Panc1 (cell line): ENCODE measurements at regions not wholly inside any gene's neighbourhood (a gene's known extent, or its start where the extent isn't known, plus 50 kb on each side); places are given as distances from the start of the nearest gene placed in this dataset.

Experiments used
- POLR2AphosphoS5 ChIP-seq: IDR thresholded peaks from 2 replicates; pipeline ENCODE4 v1.6.1; 2012; ENCODE audit warnings: mild to moderate bottlenecking, low read depth, low read length, moderate library complexity
- SIN3A ChIP-seq: IDR thresholded peaks from 2 replicates; pipeline ENCODE4 v1.6.1; 2012; ENCODE audit warnings: low read depth, mild to moderate bottlenecking, low read length, moderate library complexity, borderline replicate concordance; ENCODE audit not compliant: insufficient read depth
- TCF7L2 ChIP-seq: IDR thresholded peaks from 2 replicates; pipeline ENCODE4 v1.6.1; 2011; ENCODE audit warnings: mild to moderate bottlenecking, low read depth, low read length, inconsistent platforms
- TF ChIP-seq, protein P1 (sequence below): fragments of 450-650 bp; IDR thresholded peaks from 2 replicates; pipeline ENCODE4 v1.5.1; 2017; ENCODE audit warnings: mild to moderate bottlenecking
- TF ChIP-seq, protein P2 (sequence below), 2 experiments: IDR thresholded peaks; 2 replicates each; pipeline ENCODE4 v1.6.1; 2011 to 2012; ENCODE audit warnings: low read depth in 2 of 2, control low read depth in 1 of 2, low read length in 1 of 2, mild to moderate bottlenecking in 1 of 2, moderate library complexity in 1 of 2; ENCODE audit not compliant: insufficient read depth in 1 of 2

- TF ChIP-seq, protein P1, sequence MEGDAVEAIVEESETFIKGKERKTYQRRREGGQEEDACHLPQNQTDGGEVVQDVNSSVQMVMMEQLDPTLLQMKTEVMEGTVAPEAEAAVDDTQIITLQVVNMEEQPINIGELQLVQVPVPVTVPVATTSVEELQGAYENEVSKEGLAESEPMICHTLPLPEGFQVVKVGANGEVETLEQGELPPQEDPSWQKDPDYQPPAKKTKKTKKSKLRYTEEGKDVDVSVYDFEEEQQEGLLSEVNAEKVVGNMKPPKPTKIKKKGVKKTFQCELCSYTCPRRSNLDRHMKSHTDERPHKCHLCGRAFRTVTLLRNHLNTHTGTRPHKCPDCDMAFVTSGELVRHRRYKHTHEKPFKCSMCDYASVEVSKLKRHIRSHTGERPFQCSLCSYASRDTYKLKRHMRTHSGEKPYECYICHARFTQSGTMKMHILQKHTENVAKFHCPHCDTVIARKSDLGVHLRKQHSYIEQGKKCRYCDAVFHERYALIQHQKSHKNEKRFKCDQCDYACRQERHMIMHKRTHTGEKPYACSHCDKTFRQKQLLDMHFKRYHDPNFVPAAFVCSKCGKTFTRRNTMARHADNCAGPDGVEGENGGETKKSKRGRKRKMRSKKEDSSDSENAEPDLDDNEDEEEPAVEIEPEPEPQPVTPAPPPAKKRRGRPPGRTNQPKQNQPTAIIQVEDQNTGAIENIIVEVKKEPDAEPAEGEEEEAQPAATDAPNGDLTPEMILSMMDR, result no peak
- TF ChIP-seq, protein P2, sequence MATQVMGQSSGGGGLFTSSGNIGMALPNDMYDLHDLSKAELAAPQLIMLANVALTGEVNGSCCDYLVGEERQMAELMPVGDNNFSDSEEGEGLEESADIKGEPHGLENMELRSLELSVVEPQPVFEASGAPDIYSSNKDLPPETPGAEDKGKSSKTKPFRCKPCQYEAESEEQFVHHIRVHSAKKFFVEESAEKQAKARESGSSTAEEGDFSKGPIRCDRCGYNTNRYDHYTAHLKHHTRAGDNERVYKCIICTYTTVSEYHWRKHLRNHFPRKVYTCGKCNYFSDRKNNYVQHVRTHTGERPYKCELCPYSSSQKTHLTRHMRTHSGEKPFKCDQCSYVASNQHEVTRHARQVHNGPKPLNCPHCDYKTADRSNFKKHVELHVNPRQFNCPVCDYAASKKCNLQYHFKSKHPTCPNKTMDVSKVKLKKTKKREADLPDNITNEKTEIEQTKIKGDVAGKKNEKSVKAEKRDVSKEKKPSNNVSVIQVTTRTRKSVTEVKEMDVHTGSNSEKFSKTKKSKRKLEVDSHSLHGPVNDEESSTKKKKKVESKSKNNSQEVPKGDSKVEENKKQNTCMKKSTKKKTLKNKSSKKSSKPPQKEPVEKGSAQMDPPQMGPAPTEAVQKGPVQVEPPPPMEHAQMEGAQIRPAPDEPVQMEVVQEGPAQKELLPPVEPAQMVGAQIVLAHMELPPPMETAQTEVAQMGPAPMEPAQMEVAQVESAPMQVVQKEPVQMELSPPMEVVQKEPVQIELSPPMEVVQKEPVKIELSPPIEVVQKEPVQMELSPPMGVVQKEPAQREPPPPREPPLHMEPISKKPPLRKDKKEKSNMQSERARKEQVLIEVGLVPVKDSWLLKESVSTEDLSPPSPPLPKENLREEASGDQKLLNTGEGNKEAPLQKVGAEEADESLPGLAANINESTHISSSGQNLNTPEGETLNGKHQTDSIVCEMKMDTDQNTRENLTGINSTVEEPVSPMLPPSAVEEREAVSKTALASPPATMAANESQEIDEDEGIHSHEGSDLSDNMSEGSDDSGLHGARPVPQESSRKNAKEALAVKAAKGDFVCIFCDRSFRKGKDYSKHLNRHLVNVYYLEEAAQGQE (IDR thresholded peaks at IDR 0.05; ENCODE audit: insufficient read depth in 1 of 2, low read depth in 2 of 2, low read length in 1 of 2), result no peak
- TF ChIP-seq POLR2AphosphoS5, result no peak
- no peak for TF ChIP-seq TCF7L2
- TF ChIP-seq SIN3A, result no peak
Observed at GRCh38 chr18:1575084-1575483, 670.4 kb downstream of the ADCYAP1 start.
